KMS-11 (cell line): ENCODE measurements at regions not wholly inside any gene's neighbourhood (a gene's known extent, or its start where the extent isn't known, plus 50 kb on each side); places are given as distances from the start of the nearest gene placed in this dataset.

Experiments
- H2AFZ ChIP-seq: fragments of 200-600 bp; sonication (generic); 2 replicates; pipeline ENCODE4 v1.6.1; 2016; ENCODE audit warnings: antibody characterized with exemption, mixed run types, low read depth
- H3K27ac ChIP-seq: fragments of 200-600 bp; sonication (generic); 2 replicates; pipeline ENCODE4 v1.6.1; 2016; ENCODE audit warnings: mild to moderate bottlenecking, mixed run types
- H3K27me3 ChIP-seq: fragments of 200-600 bp; sonication (generic); 2 replicates; pipeline ENCODE4 v1.6.1; 2017; ENCODE audit warnings: mild to moderate bottlenecking, low read depth, mixed run types, moderate library complexity; ENCODE audit not compliant: insufficient read depth
- H3K36me3 ChIP-seq: fragments of 200-600 bp; sonication (generic); 2 replicates; pipeline ENCODE4 v1.6.1; 2017; ENCODE audit warnings: mild to moderate bottlenecking, mixed run types; ENCODE audit not compliant: insufficient read depth
- H3K4me1 ChIP-seq: fragments of 200-600 bp; sonication (generic); 2 replicates; pipeline ENCODE4 v1.6.1; 2016; ENCODE audit warnings: mild to moderate bottlenecking, low read depth, mixed run types; ENCODE audit not compliant: poor library complexity, severe bottlenecking
- H3K4me2 ChIP-seq: fragments of 200-600 bp; sonication (generic); 2 replicates; pipeline ENCODE4 v1.7.0; 2016; ENCODE audit warnings: mild to moderate bottlenecking, mixed run types
- H3K4me3 ChIP-seq: fragments of 200-600 bp; sonication (generic); IDR thresholded peaks from 2 replicates; pipeline ENCODE4 v1.6.1; 2017; ENCODE audit warnings: low read depth, low read length, mixed read lengths; ENCODE audit not compliant: insufficient read depth
- H3K79me2 ChIP-seq: fragments of 200-600 bp; sonication (generic); 2 replicates; pipeline ENCODE4 v1.6.1; 2016; ENCODE audit warnings: low read depth, mixed run types; ENCODE audit not compliant: insufficient read depth
- H3K9ac ChIP-seq: fragments of 200-600 bp; sonication (generic); 2 replicates; pipeline ENCODE4 v1.6.1; 2016; ENCODE audit warnings: mild to moderate bottlenecking, mixed run types
- H4K20me1 ChIP-seq: fragments of 200-600 bp; sonication (generic); 2 replicates; pipeline ENCODE4 v1.6.1; 2016; ENCODE audit warnings: mild to moderate bottlenecking, mixed run types; ENCODE audit not compliant: insufficient read depth
- CTCF ChIP-seq: fragments of 200-600 bp; sonication (generic); conservative IDR thresholded peaks from 2 replicates; pipeline ENCODE4 v1.6.1; 2017; ENCODE audit warnings: low read depth, mild to moderate bottlenecking, antibody characterized with exemption, low read length, moderate library complexity, mixed read lengths

- Histone ChIP-seq H3K27me3 (no peaks in the 10 kb centered on the region), H3K79me2 (no peaks in the 10 kb centered on the region), H3K4me2 (no peak overlapping the region), H3K9ac (no peak overlapping the region), H3K36me3 (no peaks in the 10 kb centered on the region), H4K20me1 (no peaks in the 10 kb centered on the region), H2AFZ (no peak overlapping the region), H3K27ac (no peak overlapping the region), H3K4me1 (no peaks in the 10 kb centered on the region), H3K4me3 (no peak overlapping the region)
- no peak for TF ChIP-seq CTCF
These were observed 123.8 kb downstream of the TLE3 start for GRCh38 chr15:69973880-69974279.

GRCh38 chr15:69974321-69974720 lies 123.4 kb downstream of the TLE3 start:
- Histone ChIP-seq H3K27ac (no peak overlapping the region), H3K79me2 (no peaks in the 10 kb centered on the region), H3K27me3 (no peaks in the 10 kb centered on the region), H4K20me1 (no peaks in the 10 kb centered on the region), H3K4me2 (no peak overlapping the region), H3K36me3 (no peaks in the 10 kb centered on the region), H3K4me3 (no peak overlapping the region), H2AFZ (no peak overlapping the region), H3K9ac (no peak overlapping the region), H3K4me1 (no peaks in the 10 kb centered on the region)
- no peak for TF ChIP-seq CTCF

- no peak overlapping the region for H3K4me2 ChIP-seq
- H3K79me2 ChIP-seq = no peaks in the 10 kb centered on the region
- no peak overlapping the region for H3K4me3 ChIP-seq
- no peaks in the 10 kb centered on the region for H3K4me1 ChIP-seq
- no peak for TF ChIP-seq CTCF
- no peaks in the 10 kb centered on the region for H4K20me1 ChIP-seq
- no peaks in the 10 kb centered on the region for H3K27me3 ChIP-seq
- H3K27ac ChIP-seq = no peak overlapping the region
- H3K36me3 ChIP-seq = no peaks in the 10 kb centered on the region
- H3K9ac ChIP-seq = no peak overlapping the region
- no peak overlapping the region for H2AFZ ChIP-seq
These were observed 121.2 kb downstream of the TLE3 start for GRCh38 chr15:69976366-69976994.

GRCh38 chr15:69978603-69979002 lies 119.1 kb downstream of the TLE3 start:
- H3K4me2 ChIP-seq = no peak overlapping the region
- no peak overlapping the region for H2AFZ ChIP-seq
- no peaks in the 10 kb centered on the region for H3K79me2 ChIP-seq
- H4K20me1 ChIP-seq = no peaks in the 10 kb centered on the region
- TF ChIP-seq CTCF = no peak
- no peaks in the 10 kb centered on the region for H3K27me3 ChIP-seq
- no peaks in the 10 kb centered on the region for H3K36me3 ChIP-seq
- no peaks in the 10 kb centered on the region for H3K4me1 ChIP-seq
- no peak overlapping the region for H3K9ac ChIP-seq
- no peak overlapping the region for H3K27ac ChIP-seq
- H3K4me3 ChIP-seq = no peak overlapping the region
